ENCODE measurements at regions not wholly inside any gene's neighbourhood (a gene's known extent, or its start where the extent isn't known, plus 50 kb on each side); places are given as distances from the start of the nearest gene placed in this dataset.

DNA sequence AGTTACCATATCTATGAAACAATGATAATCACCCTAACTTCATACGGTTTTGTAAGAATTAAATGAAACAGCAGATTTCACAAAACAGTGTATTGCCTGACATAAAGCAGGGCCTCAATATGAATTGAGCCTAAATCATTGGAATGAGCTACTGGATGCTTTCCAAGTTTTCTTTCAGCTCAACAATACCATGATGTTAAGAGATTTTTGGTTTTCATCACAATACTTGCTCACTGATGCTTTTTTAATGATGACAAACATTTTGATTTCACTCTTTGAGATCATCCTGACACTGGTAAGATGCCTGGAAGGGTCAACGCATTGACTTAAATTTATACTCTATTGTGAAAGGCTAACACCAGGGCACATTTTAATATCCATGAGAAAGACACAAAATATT is 377.5 kb downstream of the ZNF521 start:
- no peak overlapping the region for H3K9ac ChIP-seq (replicated peaks in 1 of 4; ENCODE audit: extremely low read depth in 1 of 4, low read depth in 3 of 4, low read length in 3 of 4)
- H4K5ac ChIP-seq (ENCODE audit: insufficient read length, low read depth, low read length) = no peak overlapping the region
- H3K14ac ChIP-seq (ENCODE audit: insufficient read length) = no peak overlapping the region
- POLR2A ChIA-PET (ENCODE audit: partially characterized antibody) = no interaction called here
- H3K4me3 ChIP-seq (ENCODE audit: extremely low read depth in 1 of 4, insufficient read depth in 2 of 4, low read depth in 3 of 4, low read length in 4 of 4) = no peak overlapping the region
- H4K91ac ChIP-seq (replicated peaks; ENCODE audit: insufficient read length, low read length) = no peak overlapping the region
- TF ChIP-seq TAF1 (IDR thresholded peaks at IDR 0.05; ENCODE audit: low read depth, low read length) (no peak), JUN (IDR thresholded peaks at IDR 0.05; ENCODE audit: low read depth, low read length) (no peak), POU5F1 (IDR thresholded peaks at IDR 0.05; ENCODE audit: low read depth, low read length) (no peak), EGR1 (IDR thresholded peaks at IDR 0.05; ENCODE audit: borderline replicate concordance, low read depth, low read length) (no peak), SUZ12 (IDR thresholded peaks at IDR 0.05; ENCODE audit: low read length) (no peak), TBP (IDR thresholded peaks at IDR 0.05; ENCODE audit: low read depth, low read length) (no peak)
- TF ChIP-seq, protein P1, sequence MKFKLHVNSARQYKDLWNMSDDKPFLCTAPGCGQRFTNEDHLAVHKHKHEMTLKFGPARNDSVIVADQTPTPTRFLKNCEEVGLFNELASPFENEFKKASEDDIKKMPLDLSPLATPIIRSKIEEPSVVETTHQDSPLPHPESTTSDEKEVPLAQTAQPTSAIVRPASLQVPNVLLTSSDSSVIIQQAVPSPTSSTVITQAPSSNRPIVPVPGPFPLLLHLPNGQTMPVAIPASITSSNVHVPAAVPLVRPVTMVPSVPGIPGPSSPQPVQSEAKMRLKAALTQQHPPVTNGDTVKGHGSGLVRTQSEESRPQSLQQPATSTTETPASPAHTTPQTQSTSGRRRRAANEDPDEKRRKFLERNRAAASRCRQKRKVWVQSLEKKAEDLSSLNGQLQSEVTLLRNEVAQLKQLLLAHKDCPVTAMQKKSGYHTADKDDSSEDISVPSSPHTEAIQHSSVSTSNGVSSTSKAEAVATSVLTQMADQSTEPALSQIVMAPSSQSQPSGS (IDR thresholded peaks at IDR 0.05; ENCODE audit: low read length) = no peak
- TF ChIP-seq, protein P2, sequence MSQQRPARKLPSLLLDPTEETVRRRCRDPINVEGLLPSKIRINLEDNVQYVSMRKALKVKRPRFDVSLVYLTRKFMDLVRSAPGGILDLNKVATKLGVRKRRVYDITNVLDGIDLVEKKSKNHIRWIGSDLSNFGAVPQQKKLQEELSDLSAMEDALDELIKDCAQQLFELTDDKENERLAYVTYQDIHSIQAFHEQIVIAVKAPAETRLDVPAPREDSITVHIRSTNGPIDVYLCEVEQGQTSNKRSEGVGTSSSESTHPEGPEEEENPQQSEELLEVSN (IDR thresholded peaks at IDR 0.05) = no peak
- no peak overlapping the region for H3K27ac ChIP-seq (ENCODE audit: low read depth, low read length)
- H2BK15ac ChIP-seq (ENCODE audit: low read length) = no peak overlapping the region
- WGBS, 2 experiments (ENCODE audit: extremely low coverage in 1 of 2, insufficient coverage in 1 of 2, insufficient read length in 1 of 2, insufficient replicate concordance in 2 of 2, low coverage in 1 of 2, low lambda C conversion rate in 2 of 2, missing lambda C conversion rate in 1 of 2) = 86% methylated on average over 2 of the region's 2 CpGs; no CpG with 5 or more reads in 1 of the 2 experiments
- no peak overlapping the region for H2BK5ac ChIP-seq (ENCODE audit: low read depth, low read length)
- no peak overlapping the region for H3K56ac ChIP-seq (replicated peaks; ENCODE audit: insufficient read length, low read depth, low read length)
- H2BK20ac ChIP-seq (ENCODE audit: low read length) = no peak overlapping the region
- CTCF ChIA-PET (ENCODE audit: partially characterized antibody) = interaction anchor here (0.6 to 1.6 kb wide), 4 partner anchors 8 to 616 kb away, joined by 3 to 5 read pairs (median 4); no protein-coding TSS in a partner anchor
- H3K23ac ChIP-seq (ENCODE audit: insufficient read length) = no peak overlapping the region
- DNase-seq (ENCODE audit: low read depth in 1 of 2, low spot score in 2 of 2) (no peak), FAIRE-seq (no peak)
- H3K4ac ChIP-seq (replicated peaks; ENCODE audit: insufficient read length, low read depth, low read length) = no peak overlapping the region
- H3K9me3 ChIP-seq (ENCODE audit: insufficient read depth in 2 of 2, low read depth in 1 of 2, low read length in 1 of 2) = no peaks in the 10 kb centered on the region
- no peak overlapping the region for H3K18ac ChIP-seq (ENCODE audit: extremely low read depth, low read length)
- H2AFZ ChIP-seq (ENCODE audit: low read length) = no peak overlapping the region
- no peaks in the 10 kb centered on the region for H3K36me3 ChIP-seq (ENCODE audit: control insufficient read depth in 2 of 4, insufficient read depth in 4 of 4, low read length in 3 of 4)
- no peaks in the 10 kb centered on the region for H3K79me1 ChIP-seq (ENCODE audit: low read depth, low read length)
- H3K27me3 ChIP-seq (replicated peaks in 1 of 4; ENCODE audit: control insufficient read depth in 3 of 4, extremely low read depth in 1 of 4, insufficient read depth in 3 of 4, low read length in 3 of 4) = no peaks in the 10 kb centered on the region
- H3K23me2 ChIP-seq (ENCODE audit: low read depth, low read length) = no peaks in the 10 kb centered on the region
- no peak overlapping the region for H3K4me2 ChIP-seq (ENCODE audit: insufficient read depth in 1 of 2, low read depth in 2 of 2, low read length in 2 of 2)
- no peak overlapping the region for H2BK12ac ChIP-seq (ENCODE audit: low read depth, low read length)
- H2AK5ac ChIP-seq (ENCODE audit: low read depth, low read length) = no peak overlapping the region
- no peak overlapping the region for H4K8ac ChIP-seq (ENCODE audit: extremely low read depth, insufficient read depth, low read length)
- H3K4me1 ChIP-seq (replicated peaks in 1 of 4; ENCODE audit: control insufficient read depth in 3 of 4, insufficient read depth in 4 of 4, low read length in 3 of 4) = peaks cover 0 to 4% (median 2%) of the 10 kb centered on the region in 4 experiments; a peak in 5 of 7 replicates
- no peak overlapping the region for H2BK120ac ChIP-seq (replicated peaks; ENCODE audit: low read depth, low read length)
- H3K79me2 ChIP-seq (ENCODE audit: control insufficient read depth in 1 of 2, insufficient read depth in 2 of 2, low read length in 2 of 2) = no peaks in the 10 kb centered on the region
- H4K20me1 ChIP-seq (replicated peaks in 1 of 2; ENCODE audit: control insufficient read depth in 1 of 2, insufficient read depth in 2 of 2, low read length in 2 of 2) = no peaks in the 10 kb centered on the region
